Adrenal gland (tissue), 9 donors: ENCODE measurements at regions not wholly inside any gene's neighbourhood (a gene's known extent, or its start where the extent isn't known, plus 50 kb on each side); places are given as distances from the start of the nearest gene placed in this dataset.

ENCODE experiments used
- DNase-seq, 7 donors: peaks; one replicate each; pipeline ENCODE4 v3.0.0-alpha.2; 2019 to 2020
- H3K27ac ChIP-seq, 5 donors: fragments of 200-600 bp; sonication (generic) in 4 of 5; 1 replicate in 3 of 5; 2 replicates in 2 of 5; pipeline versions ENCODE4 v1.5.1 to v1.8.0; 2016 to 2020; ENCODE audit warnings: mild to moderate bottlenecking in 1 of 5
- H3K27me3 ChIP-seq: fragments of 200-600 bp; 2 replicates; pipeline ENCODE4 v1.8.0; 2021
- H3K36me3 ChIP-seq, 2 donors: fragments of 200-600 bp; replicated peaks in 1 of 2; 1 replicate in 1 of 2; 2 replicates in 1 of 2; pipeline versions ENCODE4 v1.5.1 to v1.8.0; 2018 to 2022
- H3K4me1 ChIP-seq, 2 donors: fragments of 200-600 bp; replicated peaks in 1 of 2; 1 replicate in 1 of 2; 2 replicates in 1 of 2; pipeline versions ENCODE4 v1.5.1 to v1.8.0; 2018 to 2021
- H3K4me3 ChIP-seq, 4 donors: fragments of 200-600 bp; sonication (generic) in 3 of 4; one replicate each; pipeline ENCODE4 v1.5.1; 2016 to 2018
- H3K9me3 ChIP-seq, 3 donors: fragments of 200-600 bp; sonication (generic) in 1 of 3; replicated peaks in 1 of 3; 1 replicate in 2 of 3; 2 replicates in 1 of 3; pipeline versions ENCODE4 v1.5.1 to v1.8.0; 2016 to 2021
- POLR2A ChIP-seq, 2 donors: fragments of 450-650 bp; IDR thresholded peaks; one replicate each; pipeline ENCODE4 v1.6.1; 2017; ENCODE audit warnings: antibody characterized with exemption in 2 of 2, mild to moderate bottlenecking in 2 of 2, moderate library complexity in 1 of 2
- WGBS, 4 donors: extraction: QIAGEN DNeasy Blood & Tissue Kit in 2 of 4; methylation state at CpG; one replicate each; pipeline versions ENCODE4 v1.1.5 to v1.1.7; 2013 to 2017; 5-methylcytosine and 5-hydroxymethylcytosine counted together
- intact Hi-C, 2 donors: fragments of 100-400 bp; cut with DNase I; formaldehyde crosslinking; loops; one replicate each; pipeline versions ENCODE4 v1.14.1 to v1.15.0; 2022 to 2023
- TF ChIP-seq, protein P1 (sequence below), 6 experiments: fragments of 450-650 bp in 4 of 6; fragments of 200-600 bp in 2 of 6; sonication (generic) in 1 of 6; IDR thresholded peaks; 1 replicate in 5 of 6; 2 replicates in 1 of 6; pipeline versions ENCODE4 v1.5.1 to v1.8.0; 2016 to 2021; ENCODE audit warnings: antibody characterized with exemption in 6 of 6, mild to moderate bottlenecking in 2 of 6, moderate library complexity in 1 of 6
- donor health status: healthy with polysubstance abuse.
- donor health status: Bipolar disorder and iron deficiency.
- donor health status: DM: yes; HTN: yes; CAD: no.
- donor health status: DM: no; HTN: no; CAD: no.
- donor health status: DM: no; HTN: no; CAD: no.

- WGBS, 4 donors, result 75 to 85% (median 79%) methylated on average over 2 of the region's 2 CpGs
- Histone ChIP-seq H3K4me3 (no peak overlapping the region), H3K9me3 (peaks cover 0 to 2% (median 0%) of the 10 kb centered on the region in 3 donors), H3K36me3 (no peaks in the 10 kb centered on the region), H3K27ac (no peak overlapping the region), H3K27me3 (no peaks in the 10 kb centered on the region), H3K4me1 (no peaks in the 10 kb centered on the region)
- intact Hi-C loops, result no loop called here
- DNase-seq, result no peak
- no peak for TF ChIP-seq POLR2A (IDR thresholded peaks at IDR 0.05)
- TF ChIP-seq, protein P1, sequence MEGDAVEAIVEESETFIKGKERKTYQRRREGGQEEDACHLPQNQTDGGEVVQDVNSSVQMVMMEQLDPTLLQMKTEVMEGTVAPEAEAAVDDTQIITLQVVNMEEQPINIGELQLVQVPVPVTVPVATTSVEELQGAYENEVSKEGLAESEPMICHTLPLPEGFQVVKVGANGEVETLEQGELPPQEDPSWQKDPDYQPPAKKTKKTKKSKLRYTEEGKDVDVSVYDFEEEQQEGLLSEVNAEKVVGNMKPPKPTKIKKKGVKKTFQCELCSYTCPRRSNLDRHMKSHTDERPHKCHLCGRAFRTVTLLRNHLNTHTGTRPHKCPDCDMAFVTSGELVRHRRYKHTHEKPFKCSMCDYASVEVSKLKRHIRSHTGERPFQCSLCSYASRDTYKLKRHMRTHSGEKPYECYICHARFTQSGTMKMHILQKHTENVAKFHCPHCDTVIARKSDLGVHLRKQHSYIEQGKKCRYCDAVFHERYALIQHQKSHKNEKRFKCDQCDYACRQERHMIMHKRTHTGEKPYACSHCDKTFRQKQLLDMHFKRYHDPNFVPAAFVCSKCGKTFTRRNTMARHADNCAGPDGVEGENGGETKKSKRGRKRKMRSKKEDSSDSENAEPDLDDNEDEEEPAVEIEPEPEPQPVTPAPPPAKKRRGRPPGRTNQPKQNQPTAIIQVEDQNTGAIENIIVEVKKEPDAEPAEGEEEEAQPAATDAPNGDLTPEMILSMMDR (IDR thresholded peaks at IDR 0.05), result no peak
Observed at GRCh38 chr14:42731480-42731879, 1124.8 kb downstream of the LRFN5 start.

DNA sequence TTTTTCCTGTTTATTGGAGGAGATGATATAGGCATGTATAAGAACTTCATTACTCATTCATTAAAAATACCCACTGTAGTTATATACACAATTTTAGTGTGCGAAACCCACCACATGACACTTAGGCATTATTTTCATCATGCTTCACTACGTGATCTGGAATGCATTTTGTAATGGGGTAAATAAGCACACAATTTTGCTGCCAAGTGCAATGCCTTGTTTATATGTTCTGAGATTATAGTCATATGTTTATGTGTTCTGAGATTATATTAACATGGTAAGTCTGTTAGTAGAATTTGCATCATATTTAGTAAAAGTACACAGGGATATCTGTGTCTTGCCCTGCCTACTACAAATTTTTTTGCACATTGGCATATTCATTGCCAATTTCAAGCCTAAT lies 1123.0 kb downstream of the LRFN5 start:
- Histone ChIP-seq H3K4me3 (no peak overlapping the region), H3K27ac (no peak overlapping the region), H3K9me3 (no peaks in the 10 kb centered on the region), H3K36me3 (no peaks in the 10 kb centered on the region), H3K4me1 (no peaks in the 10 kb centered on the region), H3K27me3 (no peaks in the 10 kb centered on the region)
- 80 to 85% (median 83%) methylated on average over 2 of the region's 2 CpGs for WGBS, 4 donors
- intact Hi-C loops, result no loop called here
- no peak for DNase-seq
- TF ChIP-seq, protein P1 (IDR thresholded peaks at IDR 0.05), result no peak
- TF ChIP-seq POLR2A (IDR thresholded peaks at IDR 0.05), result no peak

GRCh38 chr14:42719391-42719790 lies 1112.7 kb downstream of the LRFN5 start:
- 50 to 65% (median 59%) methylated on average over 1 of the region's 1 CpG for WGBS, 4 donors

DNA sequence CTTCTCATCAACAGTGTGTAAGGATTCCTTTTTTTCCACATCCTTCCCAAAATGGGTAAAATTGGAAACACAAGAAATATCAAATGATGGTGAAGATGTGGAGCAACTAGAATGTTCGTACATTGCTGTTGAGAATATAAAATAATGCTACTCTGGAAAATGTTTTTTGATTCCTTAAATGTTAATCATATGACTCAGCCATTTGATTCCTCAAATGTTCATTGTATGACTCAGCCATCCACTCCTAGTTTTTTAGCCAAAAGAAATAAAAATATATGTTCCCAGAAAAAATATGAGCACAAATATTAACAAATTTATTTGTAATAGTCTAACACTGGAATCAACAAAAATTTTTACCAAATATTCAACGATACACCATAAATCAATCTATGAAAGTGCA lies 1108.6 kb downstream of the LRFN5 start:
- Histone ChIP-seq H3K4me3 (no peak overlapping the region), H3K27me3 (no peaks in the 10 kb centered on the region), H3K4me1 (no peaks in the 10 kb centered on the region), H3K9me3 (peaks cover 0 to 5% (median 0%) of the 10 kb centered on the region in 3 donors), H3K27ac (no peak overlapping the region), H3K36me3 (no peaks in the 10 kb centered on the region)
- TF ChIP-seq, protein P1 (IDR thresholded peaks at IDR 0.05), result no peak
- TF ChIP-seq POLR2A (IDR thresholded peaks at IDR 0.05), result no peak
- no peak for DNase-seq
- intact Hi-C loops, result no loop called here
- WGBS, 4 donors, result 66 to 83% (median 69%) methylated on average over 2 of the region's 2 CpGs

More at GRCh38 chr14:42719391-42719790, 1112.7 kb downstream of the LRFN5 start:
- TF ChIP-seq, protein P1 (IDR thresholded peaks at IDR 0.05), result no peak
- no peak for TF ChIP-seq POLR2A (IDR thresholded peaks at IDR 0.05)
- intact Hi-C loops, result no loop called here
- no peak overlapping the region for H3K27ac ChIP-seq
- H3K36me3 ChIP-seq, result no peaks in the 10 kb centered on the region
- H3K27me3 ChIP-seq, result no peaks in the 10 kb centered on the region
- peaks cover 0 to 5% (median 0%) of the 10 kb centered on the region in 3 donors for H3K9me3 ChIP-seq
- no peak for DNase-seq
- H3K4me3 ChIP-seq, result no peak overlapping the region
- no peaks in the 10 kb centered on the region for H3K4me1 ChIP-seq
